ENCODE measurements at regions not wholly inside any gene's neighbourhood (a gene's known extent, or its start where the extent isn't known, plus 50 kb on each side); places are given as distances from the start of the nearest gene placed in this dataset.

- TF ChIP-seq ZNF687 (IDR thresholded peaks at IDR 0.05), result no peak
- no peak for TF ChIP-seq ZNF622 (IDR thresholded peaks at IDR 0.05)
- TF ChIP-seq SUPT20H (IDR thresholded peaks at IDR 0.05; ENCODE audit: borderline replicate concordance, control insufficient read depth, low read depth, low read length), result no peak
These were observed 803.6 kb downstream of the DIAPH3 start (continued) for GRCh38 chr13:59360108-59360507.

GRCh38 chr13:59360916-59361315 lies 802.8 kb downstream of the DIAPH3 start:
- no peak overlapping the region for H3K9ac ChIP-seq (ENCODE audit: control insufficient read depth, insufficient read depth, low read length)
- CTCF ChIA-PET, result interaction anchor here (1.5 kb wide), 1 partner anchor 29 kb away, joined by 3 read pairs; no protein-coding TSS in a partner anchor
- no peak overlapping the region for H3K27ac ChIP-seq (ENCODE audit: control insufficient read depth, insufficient read depth)
- POLR2A ChIA-PET, result no interaction called here
- TF ChIP-seq STAT3 (IDR thresholded peaks at IDR 0.05; ENCODE audit: low read depth, low read length) (no peak), RELB (IDR thresholded peaks at IDR 0.05; ENCODE audit: low read depth) (no peak), MYC (IDR thresholded peaks at IDR 0.05; ENCODE audit: insufficient read depth, insufficient read length, insufficient replicate concordance, low read length, severe bottlenecking) (no peak), ASH2L (IDR thresholded peaks at IDR 0.05; ENCODE audit: borderline replicate concordance, low read depth) (no peak), FOXK2 (IDR thresholded peaks at IDR 0.05) (no peak), E2F4 (IDR thresholded peaks at IDR 0.05; ENCODE audit: low read depth, low read length) (no peak), YY1 (IDR thresholded peaks at IDR 0.05; ENCODE audit: low read depth, low read length) (no peak), STAT1 (conservative IDR thresholded peaks at IDR 0.05) (no peak), CREM (IDR thresholded peaks at IDR 0.05; ENCODE audit: low read depth) (no peak)
- in situ Hi-C loops (cut with MboI) (no loop called here), intact Hi-C loops (cut with micrococcal nuclease; ENCODE audit: unreplicated experiment) (no loop called here)
- H3K36me3 ChIP-seq (ENCODE audit: control insufficient read depth in 2 of 2, insufficient read depth in 2 of 2, low read length in 1 of 2), result no peaks in the 10 kb centered on the region
- H3K4me1 ChIP-seq (ENCODE audit: control insufficient read depth, insufficient read depth, low read length), result no peaks in the 10 kb centered on the region
- no peak overlapping the region for H2AFZ ChIP-seq (ENCODE audit: control insufficient read depth, low read depth, low read length)
- H3K27me3 ChIP-seq (replicated peaks in 1 of 2; ENCODE audit: control insufficient read depth in 2 of 2, insufficient read depth in 2 of 2, low read length in 1 of 2), result no peaks in the 10 kb centered on the region
- ATAC-seq (no peak), DNase-seq (ENCODE audit: low read depth, low spot score) (no peak), FAIRE-seq (no peak)
- H3K79me2 ChIP-seq (ENCODE audit: control insufficient read depth, insufficient read depth, low read length), result no peaks in the 10 kb centered on the region
- SMC1A ChIA-PET (ENCODE audit: uncharacterized antibody, unreplicated experiment), result interaction anchor here (0.5 to 1.7 kb wide), 6 partner anchors 18 to 573 kb away, joined by 3 to 5 read pairs (median 3); no protein-coding TSS in a partner anchor
- no peaks in the 10 kb centered on the region for H3K9me3 ChIP-seq (replicated peaks; ENCODE audit: control insufficient read depth, insufficient read depth, low read length)
- no TSS peak for BruUV-seq (replicated peaks)
- H3K4me3 ChIP-seq, result no peak overlapping the region
- RAD21 ChIA-PET (ENCODE audit: unreplicated experiment), result no interaction called here
- no peak overlapping the region for H3K4me2 ChIP-seq (ENCODE audit: control insufficient read depth, insufficient read depth)
- H4K20me1 ChIP-seq (ENCODE audit: control insufficient read depth, insufficient read depth), result no peaks in the 10 kb centered on the region
